OCI-LY3 (cell line): ENCODE measurements at regions not wholly inside any gene's neighbourhood (a gene's known extent, or its start where the extent isn't known, plus 50 kb on each side); places are given as distances from the start of the nearest gene placed in this dataset.

Experiments used
- EZH2phosphoT487 ChIP-seq: fragments of 200-600 bp; shearing (Covaris generic); IDR thresholded peaks from 2 replicates; pipeline ENCODE4 v1.6.1; 2018; ENCODE audit warnings: antibody characterized with exemption, mixed run types, low read depth
- TF ChIP-seq, protein P1 (sequence below): fragments of 200-600, 300-600 bp; sonication (generic); IDR thresholded peaks from 2 replicates; pipeline ENCODE4 v1.5.1; 2014; ENCODE audit warnings: antibody characterized with exemption, low read length, low read depth

DNA sequence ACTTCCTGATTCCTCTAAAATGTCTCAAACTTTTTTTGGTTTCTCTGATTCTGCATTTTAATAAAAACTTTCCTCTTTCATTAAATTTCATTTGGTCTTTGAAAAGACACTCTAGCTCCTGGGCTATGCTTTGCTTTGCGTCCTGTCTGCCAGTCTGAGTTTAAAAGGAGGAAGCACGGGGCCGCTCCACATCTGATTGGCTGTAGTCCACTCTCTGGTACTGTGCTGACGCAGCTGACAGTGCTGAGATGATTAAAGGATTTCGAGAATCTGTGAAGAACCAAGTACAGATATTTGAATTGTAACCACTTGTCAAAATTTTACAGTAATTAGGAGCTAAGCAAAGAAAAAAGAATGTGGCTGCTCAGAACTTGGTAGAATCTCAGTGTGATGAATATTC, 199.6 kb upstream of the HNMT start:
- TF ChIP-seq, protein P1, sequence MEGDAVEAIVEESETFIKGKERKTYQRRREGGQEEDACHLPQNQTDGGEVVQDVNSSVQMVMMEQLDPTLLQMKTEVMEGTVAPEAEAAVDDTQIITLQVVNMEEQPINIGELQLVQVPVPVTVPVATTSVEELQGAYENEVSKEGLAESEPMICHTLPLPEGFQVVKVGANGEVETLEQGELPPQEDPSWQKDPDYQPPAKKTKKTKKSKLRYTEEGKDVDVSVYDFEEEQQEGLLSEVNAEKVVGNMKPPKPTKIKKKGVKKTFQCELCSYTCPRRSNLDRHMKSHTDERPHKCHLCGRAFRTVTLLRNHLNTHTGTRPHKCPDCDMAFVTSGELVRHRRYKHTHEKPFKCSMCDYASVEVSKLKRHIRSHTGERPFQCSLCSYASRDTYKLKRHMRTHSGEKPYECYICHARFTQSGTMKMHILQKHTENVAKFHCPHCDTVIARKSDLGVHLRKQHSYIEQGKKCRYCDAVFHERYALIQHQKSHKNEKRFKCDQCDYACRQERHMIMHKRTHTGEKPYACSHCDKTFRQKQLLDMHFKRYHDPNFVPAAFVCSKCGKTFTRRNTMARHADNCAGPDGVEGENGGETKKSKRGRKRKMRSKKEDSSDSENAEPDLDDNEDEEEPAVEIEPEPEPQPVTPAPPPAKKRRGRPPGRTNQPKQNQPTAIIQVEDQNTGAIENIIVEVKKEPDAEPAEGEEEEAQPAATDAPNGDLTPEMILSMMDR, result no peak
- no peak for TF ChIP-seq EZH2phosphoT487
